HepG2 (cell line): ENCODE measurements at regions not wholly inside any gene's neighbourhood (a gene's known extent, or its start where the extent isn't known, plus 50 kb on each side); places are given as distances from the start of the nearest gene placed in this dataset.

Experiments
- ATAC-seq: fragments of 200-7000 bp; cut with Tn5 transposase; 3 replicates; pipeline ENCODE4 v1.9.1; 2020; ENCODE audit warnings: mild to moderate bottlenecking, moderate library complexity
- BruUV-seq: library from RNA; stranded (reverse); fragments of 400-500 nt; replicated peaks from 2 replicates; lab custom pipeline; 2021; lab: Mats Ljungman, UMichigan
- CTCF ChIA-PET: fragments of 300-600 bp; formaldehyde crosslinking; extraction: SDS; loops from one replicate; lab custom pipeline; 2021; ENCODE audit warnings: low total read pairs, inconsistent platforms, low intra/inter-chr PET ratio; lab: Yijun Ruan, JAX
- POLR2A ChIA-PET: fragments of 350-600 bp; sonication (Branson Sonifier 250); formaldehyde crosslinking; loops from one replicate; lab custom pipeline; 2020; ENCODE audit warnings: antibody characterized with exemption, inconsistent platforms; lab: Yijun Ruan, JAX
- DNase-seq: peaks from one replicate; pipeline ENCODE4 v3.0.0-alpha.2; 2015; ENCODE audit warnings: low spot score
- FAIRE-seq: peaks from 3 replicates; lab custom pipeline; 2011; peaks lifted over from hg19 to GRCh38; lab: Jason Lieb, UNC
- H2AFZ ChIP-seq: one replicate; pipeline ENCODE4 v1.6.1; 2011; ENCODE audit warnings: low read length, inconsistent platforms
- H3K27ac ChIP-seq: fragments of 300-600 bp; 3 replicates; pipeline ENCODE4 v1.8.0; 2011; ENCODE audit warnings: mixed run types, mild to moderate bottlenecking, mixed read lengths, low read length, inconsistent platforms; ENCODE audit not compliant: insufficient read depth; ENCODE audit errors: extremely low read length
- H3K27me3 ChIP-seq, 2 experiments: fragments of 200-600 bp in 1 of 2; 2 replicates in 1 of 2; 3 replicates in 1 of 2; pipeline versions ENCODE4 v1.6.0 to v1.8.0; 2011; ENCODE audit warnings: low read length in 2 of 2, mild to moderate bottlenecking in 2 of 2, moderate library complexity in 2 of 2, inconsistent platforms in 1 of 2; ENCODE audit not compliant: insufficient read depth in 2 of 2, control insufficient read depth in 1 of 2
- H3K36me3 ChIP-seq, 2 experiments: fragments of 200-600 bp in 1 of 2; replicated peaks in 1 of 2; 2 replicates in 1 of 2; 3 replicates in 1 of 2; pipeline versions ENCODE4 v1.5.1 to v1.8.0; 2011; ENCODE audit warnings: low read length in 2 of 2, inconsistent platforms in 1 of 2; ENCODE audit not compliant: insufficient read depth in 2 of 2, control insufficient read depth in 1 of 2
- H3K4me1 ChIP-seq: 2 replicates; pipeline ENCODE4 v1.5.1; 2012; ENCODE audit warnings: low read length, inconsistent platforms; ENCODE audit not compliant: insufficient read depth
- H3K4me2 ChIP-seq: 2 replicates; pipeline ENCODE4 v1.6.0; 2011; ENCODE audit warnings: low read depth, low read length, inconsistent platforms
- H3K4me3 ChIP-seq, 3 experiments: fragments of 200-600 bp in 1 of 3; sonication (generic), shearing (Covaris generic) in 1 of 3; replicated peaks in 1 of 3; 2 replicates each; pipeline ENCODE4 v1.5.1; 2011 to 2016; ENCODE audit warnings: low read length in 3 of 3, inconsistent platforms in 2 of 3, low read depth in 2 of 3, mild to moderate bottlenecking in 2 of 3, control low read depth in 1 of 3, mixed read lengths in 1 of 3; ENCODE audit not compliant: insufficient read depth in 1 of 3
- H3K79me2 ChIP-seq: one replicate; pipeline ENCODE4 v1.6.1; 2011; ENCODE audit warnings: low read length, inconsistent platforms; ENCODE audit not compliant: insufficient read depth
- H3K9ac ChIP-seq: 2 replicates; pipeline ENCODE4 v1.6.0; 2011; ENCODE audit warnings: mild to moderate bottlenecking, low read depth, low read length, inconsistent platforms; ENCODE audit not compliant: insufficient read depth
- H3K9me3 ChIP-seq: 2 replicates; pipeline ENCODE4 v1.5.1; 2012; ENCODE audit warnings: mild to moderate bottlenecking, low read length
- H4K20me1 ChIP-seq: 2 replicates; pipeline ENCODE4 v1.6.0; 2011; ENCODE audit warnings: inconsistent platforms, mild to moderate bottlenecking, low read length, moderate library complexity; ENCODE audit not compliant: insufficient read depth
- CREM ChIP-seq, 2 experiments: sonication (generic) in 1 of 2; formaldehyde crosslinking in 1 of 2; IDR thresholded peaks; 2 replicates each; pipeline versions ENCODE4 v1.4.0 to v1.6.1; 2016 to 2020; ENCODE audit warnings: antibody characterized with exemption in 1 of 2, mild to moderate bottlenecking in 1 of 2, missing genetic modification reagents in 1 of 2
- FOXP1 ChIP-seq, 2 experiments: fragments of 450-650 bp in 1 of 2; IDR thresholded peaks; 2 replicates each; pipeline ENCODE4 v1.6.1; 2017 to 2018; ENCODE audit warnings: antibody characterized with exemption in 1 of 2
- GMEB1 ChIP-seq: sonication (generic); formaldehyde crosslinking; IDR thresholded peaks from 2 replicates; pipeline ENCODE4 v1.5.1; 2020; ENCODE audit warnings: missing genetic modification reagents, mild to moderate bottlenecking, borderline replicate concordance
- LRRFIP1 ChIP-seq: sonication (generic); formaldehyde crosslinking; conservative IDR thresholded peaks from 2 replicates; pipeline ENCODE4 v1.4.0; 2020; ENCODE audit warnings: missing genetic modification reagents
- NFIB ChIP-seq: sonication (generic); formaldehyde crosslinking; IDR thresholded peaks from 2 replicates; pipeline ENCODE4 v1.9.0; 2021; ENCODE audit warnings: missing genetic modification reagents, mild to moderate bottlenecking, borderline replicate concordance
- PHF21A ChIP-seq: sonication (generic); formaldehyde crosslinking; IDR thresholded peaks from 2 replicates; pipeline ENCODE4 v1.5.0; 2020; ENCODE audit warnings: mild to moderate bottlenecking, missing genetic modification reagents
- RBAK ChIP-seq: sonication (generic); formaldehyde crosslinking; IDR thresholded peaks from 2 replicates; pipeline ENCODE4 v1.5.1; 2020; ENCODE audit warnings: mild to moderate bottlenecking, missing genetic modification reagents
- U2AF1 ChIP-seq: fragments of 200-400 bp; formaldehyde crosslinking; optimal IDR thresholded peaks from 2 replicates; pipeline ENCODE3; 2017; ENCODE audit warnings: mild to moderate bottlenecking, low read depth, low read length
- WGBS: methylation state at CpG from one replicate; pipeline ENCODE4 v1.1.6; 2017; ENCODE audit warnings: low lambda C conversion rate; 5-methylcytosine and 5-hydroxymethylcytosine counted together
- in situ Hi-C: cut with HindIII; loops from 2 replicates; pipeline ENCODE4 v1.10.0; 2017; ENCODE audit warnings: low pct_unique_long_range_greater_than_20kb; ENCODE audit not compliant: extremely low pct_ligation_motif_present
- intact Hi-C: fragments of 100-400 bp; cut with micrococcal nuclease; formaldehyde crosslinking; loops from one replicate; pipeline ENCODE4 v1.10.0; 2022; ENCODE audit not compliant: unreplicated experiment
- TF ChIP-seq, protein P1 (sequence below): IDR thresholded peaks from 2 replicates; pipeline ENCODE4 v1.6.1; 2016; ENCODE audit warnings: control low read depth
- TF ChIP-seq, protein P2 (sequence below): sonication (generic); formaldehyde crosslinking; IDR thresholded peaks from 2 replicates; pipeline ENCODE4 v1.8.0; 2022; ENCODE audit warnings: mild to moderate bottlenecking, missing genetic modification reagents, moderate library complexity
- TF ChIP-seq, protein P3 (sequence below): sonication (generic); formaldehyde crosslinking; IDR thresholded peaks from 2 replicates; pipeline ENCODE4 v1.8.1; 2023; ENCODE audit warnings: mild to moderate bottlenecking, inconsistent platforms, moderate library complexity, missing genetic modification reagents, borderline replicate concordance
- TF ChIP-seq, protein P4 (sequence below): sonication (generic); formaldehyde crosslinking; IDR thresholded peaks from 2 replicates; pipeline ENCODE4 v1.9.0; 2022; ENCODE audit warnings: missing genetic modification reagents, mild to moderate bottlenecking, borderline replicate concordance

DNA sequence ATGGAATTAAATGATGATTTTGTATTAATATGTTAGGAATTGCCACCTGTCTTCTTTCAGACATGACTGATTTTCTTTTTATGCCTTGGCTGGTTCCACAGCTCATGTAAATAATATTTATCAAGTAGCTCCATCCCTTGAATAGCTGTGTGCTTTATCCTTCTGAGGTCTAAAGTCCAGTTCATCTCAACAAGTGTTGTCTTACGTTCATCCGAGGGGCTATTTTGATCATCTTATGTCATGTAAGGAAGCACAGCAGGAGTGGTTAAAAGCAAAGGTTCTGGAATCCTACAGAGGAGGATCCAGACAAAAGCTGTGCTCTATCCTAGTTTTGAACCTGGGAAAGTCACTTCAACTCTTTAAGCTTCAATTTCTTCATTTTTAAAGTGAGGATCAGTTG, 123.7 kb upstream of the ATP2B1 start (continued):
- TF ChIP-seq, protein P1, sequence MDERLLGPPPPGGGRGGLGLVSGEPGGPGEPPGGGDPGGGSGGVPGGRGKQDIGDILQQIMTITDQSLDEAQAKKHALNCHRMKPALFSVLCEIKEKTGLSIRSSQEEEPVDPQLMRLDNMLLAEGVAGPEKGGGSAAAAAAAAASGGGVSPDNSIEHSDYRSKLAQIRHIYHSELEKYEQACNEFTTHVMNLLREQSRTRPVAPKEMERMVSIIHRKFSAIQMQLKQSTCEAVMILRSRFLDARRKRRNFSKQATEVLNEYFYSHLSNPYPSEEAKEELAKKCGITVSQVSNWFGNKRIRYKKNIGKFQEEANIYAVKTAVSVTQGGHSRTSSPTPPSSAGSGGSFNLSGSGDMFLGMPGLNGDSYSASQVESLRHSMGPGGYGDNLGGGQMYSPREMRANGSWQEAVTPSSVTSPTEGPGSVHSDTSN: no peak
- TF ChIP-seq GMEB1 (CRISPR knock-in tag): no peak

- H3K79me2 ChIP-seq: no peaks in the 10 kb centered on the region
- WGBS: 18% methylated on average over 5 of the region's 5 CpGs
- no peak for DNase-seq
- no TSS peak for BruUV-seq
- H3K4me1 ChIP-seq: no peaks in the 10 kb centered on the region
- intact Hi-C loops (no loop called here), in situ Hi-C loops (no loop called here)
- H3K36me3 ChIP-seq: no peaks in the 10 kb centered on the region
- no peak overlapping the region for H2AFZ ChIP-seq
- FAIRE-seq: no peak
- H3K4me3 ChIP-seq: no peak overlapping the region
- H4K20me1 ChIP-seq: no peaks in the 10 kb centered on the region
- H3K27me3 ChIP-seq: no peaks in the 10 kb centered on the region
- no peaks in the 10 kb centered on the region for H3K9me3 ChIP-seq
- ChIA-PET CTCF (no interaction called here), POLR2A (no interaction called here)
- no peak overlapping the region for H3K4me2 ChIP-seq
- H3K27ac ChIP-seq: no peak overlapping the region
- H3K9ac ChIP-seq: no peak overlapping the region
- ATAC-seq: no peak
- TF ChIP-seq FOXP1 (IDR thresholded peaks at IDR 0.05): no peak
- TF ChIP-seq FOXP1 (CRISPR knock-in tag; IDR thresholded peaks at IDR 0.05): no peak
- TF ChIP-seq PHF21A (CRISPR knock-in tag): no peak
- TF ChIP-seq, protein P2, sequence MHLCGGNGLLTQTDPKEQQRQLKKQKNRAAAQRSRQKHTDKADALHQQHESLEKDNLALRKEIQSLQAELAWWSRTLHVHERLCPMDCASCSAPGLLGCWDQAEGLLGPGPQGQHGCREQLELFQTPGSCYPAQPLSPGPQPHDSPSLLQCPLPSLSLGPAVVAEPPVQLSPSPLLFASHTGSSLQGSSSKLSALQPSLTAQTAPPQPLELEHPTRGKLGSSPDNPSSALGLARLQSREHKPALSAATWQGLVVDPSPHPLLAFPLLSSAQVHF (CRISPR knock-in tag): no peak
- TF ChIP-seq, protein P3, sequence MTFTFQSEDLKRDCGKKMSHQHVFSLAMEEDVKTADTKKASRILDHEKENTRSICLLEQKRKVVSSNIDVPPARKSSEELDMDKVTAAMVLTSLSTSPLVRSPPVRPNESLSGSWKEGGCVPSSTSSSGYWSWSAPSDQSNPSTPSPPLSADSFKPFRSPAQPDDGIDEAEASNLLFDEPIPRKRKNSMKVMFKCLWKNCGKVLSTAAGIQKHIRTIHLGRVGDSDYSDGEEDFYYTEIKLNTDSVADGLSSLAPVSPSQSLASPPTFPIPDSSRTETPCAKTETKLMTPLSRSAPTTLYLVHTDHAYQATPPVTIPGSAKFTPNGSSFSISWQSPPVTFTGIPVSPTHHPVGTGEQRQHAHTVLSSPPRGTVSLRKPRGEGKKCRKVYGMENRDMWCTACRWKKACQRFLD (CRISPR knock-in tag): no peak
- TF ChIP-seq NFIB (CRISPR knock-in tag): no peak
- no peak for TF ChIP-seq LRRFIP1 (CRISPR knock-in tag)
- TF ChIP-seq CREM (IDR thresholded peaks at IDR 0.05): no peak
- no peak for TF ChIP-seq CREM (CRISPR knock-in tag; IDR thresholded peaks at IDR 0.05)
- no peak for TF ChIP-seq RBAK
- no peak for TF ChIP-seq U2AF1
- TF ChIP-seq, protein P4, sequence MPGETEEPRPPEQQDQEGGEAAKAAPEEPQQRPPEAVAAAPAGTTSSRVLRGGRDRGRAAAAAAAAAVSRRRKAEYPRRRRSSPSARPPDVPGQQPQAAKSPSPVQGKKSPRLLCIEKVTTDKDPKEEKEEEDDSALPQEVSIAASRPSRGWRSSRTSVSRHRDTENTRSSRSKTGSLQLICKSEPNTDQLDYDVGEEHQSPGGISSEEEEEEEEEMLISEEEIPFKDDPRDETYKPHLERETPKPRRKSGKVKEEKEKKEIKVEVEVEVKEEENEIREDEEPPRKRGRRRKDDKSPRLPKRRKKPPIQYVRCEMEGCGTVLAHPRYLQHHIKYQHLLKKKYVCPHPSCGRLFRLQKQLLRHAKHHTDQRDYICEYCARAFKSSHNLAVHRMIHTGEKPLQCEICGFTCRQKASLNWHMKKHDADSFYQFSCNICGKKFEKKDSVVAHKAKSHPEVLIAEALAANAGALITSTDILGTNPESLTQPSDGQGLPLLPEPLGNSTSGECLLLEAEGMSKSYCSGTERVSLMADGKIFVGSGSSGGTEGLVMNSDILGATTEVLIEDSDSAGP (CRISPR knock-in tag): no peak
Measured at GRCh38 chr12:89831310-89832095, 122.9 kb upstream of the ATP2B1 start.
